Fibroblast of lung (primary cell): ENCODE measurements at regions not wholly inside any gene's neighbourhood (a gene's known extent, or its start where the extent isn't known, plus 50 kb on each side); places are given as distances from the start of the nearest gene placed in this dataset.

Experiments used
- DNase-seq, 2 donors: peaks; one replicate each; pipeline versions ENCODE4 v3.0.0 to v3.0.0-alpha.2; 2010; ENCODE audit warnings: low read depth in 2 of 2
- H2AFZ ChIP-seq: 2 replicates; pipeline ENCODE4 v1.5.1; 2012; ENCODE audit warnings: low read length, control low read depth, inconsistent platforms
- H3K27ac ChIP-seq: 2 replicates; pipeline ENCODE4 v1.5.1; 2011; ENCODE audit warnings: low read length, control low read depth; ENCODE audit not compliant: insufficient read depth
- H3K27me3 ChIP-seq: 2 replicates; pipeline ENCODE4 v1.5.1; 2011; ENCODE audit warnings: mild to moderate bottlenecking, low read length; ENCODE audit not compliant: control insufficient read depth, insufficient read depth
- H3K36me3 ChIP-seq: 2 replicates; pipeline ENCODE4 v1.5.1; 2011; ENCODE audit warnings: low read length; ENCODE audit not compliant: control insufficient read depth, insufficient read depth
- H3K4me1 ChIP-seq: 2 replicates; pipeline ENCODE4 v1.5.1; 2011; ENCODE audit warnings: low read length; ENCODE audit not compliant: control insufficient read depth, insufficient read depth; ENCODE audit errors: extremely low read depth
- H3K4me2 ChIP-seq: 2 replicates; pipeline ENCODE4 v1.5.1; 2011; ENCODE audit warnings: low read length, control low read depth; ENCODE audit not compliant: insufficient read depth; ENCODE audit errors: extremely low read depth
- H3K4me3 ChIP-seq, 4 experiments: fragments of 200-600 bp in 1 of 4; sonication (generic) in 1 of 4; replicated peaks in 1 of 4; 2 replicates each; pipeline ENCODE4 v1.5.1; 2011 to 2016; ENCODE audit warnings: low read length in 4 of 4, low read depth in 3 of 4, mild to moderate bottlenecking in 3 of 4, control low read depth in 2 of 4, inconsistent platforms in 1 of 4, mixed read lengths in 1 of 4; ENCODE audit not compliant: insufficient read depth in 1 of 4; ENCODE audit errors: control extremely low read depth in 1 of 4
- H3K79me2 ChIP-seq: 2 replicates; pipeline ENCODE4 v1.5.1; 2012; ENCODE audit warnings: mild to moderate bottlenecking, low read length, inconsistent platforms; ENCODE audit not compliant: control insufficient read depth, insufficient read depth
- H3K9ac ChIP-seq: 2 replicates; pipeline ENCODE4 v1.5.1; 2011; ENCODE audit warnings: mild to moderate bottlenecking, low read length, control low read depth; ENCODE audit not compliant: insufficient read depth
- H3K9me3 ChIP-seq: 2 replicates; pipeline ENCODE4 v1.5.1; 2012; ENCODE audit warnings: low read depth, low read length; ENCODE audit not compliant: control insufficient read depth, insufficient read depth
- H4K20me1 ChIP-seq: 2 replicates; pipeline ENCODE4 v1.5.1; 2011; ENCODE audit warnings: low read length; ENCODE audit not compliant: control insufficient read depth, insufficient read depth; ENCODE audit errors: extremely low read depth
- EZH2 ChIP-seq: IDR thresholded peaks from 2 replicates; pipeline ENCODE4 v1.5.1; 2012; ENCODE audit warnings: low read length, control low read depth, mild to moderate bottlenecking; ENCODE audit errors: missing control alignments
- TF ChIP-seq, protein P1 (sequence below), 2 donors: IDR thresholded peaks in 1 of 2; conservative IDR thresholded peaks in 1 of 2; 1 replicate in 1 of 2; 2 replicates in 1 of 2; pipeline ENCODE4 v1.5.1; 2011 to 2012; ENCODE audit warnings: low read length in 2 of 2, control low read depth in 1 of 2, inconsistent platforms in 1 of 2, low read depth in 1 of 2, mild to moderate bottlenecking in 1 of 2

DNA sequence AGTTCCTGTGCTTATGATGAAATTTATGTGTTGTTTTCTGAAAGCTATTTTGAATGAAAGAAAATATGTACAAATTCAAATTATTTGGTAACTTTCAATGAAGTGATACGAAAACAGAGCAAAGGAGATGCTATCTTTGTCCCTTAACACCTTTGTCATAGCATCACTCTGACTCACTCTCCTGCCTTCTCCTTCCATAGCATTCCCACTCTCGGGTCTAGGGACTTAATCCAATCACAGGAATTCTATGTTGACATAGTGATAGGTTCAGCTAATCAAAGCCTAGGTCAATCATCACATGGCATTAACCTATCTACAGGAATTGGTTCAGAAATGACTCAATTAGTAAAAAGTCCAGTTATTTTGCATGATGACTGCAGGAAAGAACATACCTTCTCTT lies 464.7 kb upstream of the RORB start:
- H3K4me1 ChIP-seq, result no peaks in the 10 kb centered on the region
- H4K20me1 ChIP-seq, result no peaks in the 10 kb centered on the region
- H3K36me3 ChIP-seq, result no peaks in the 10 kb centered on the region
- H2AFZ ChIP-seq, result no peak overlapping the region
- no peaks in the 10 kb centered on the region for H3K9me3 ChIP-seq
- no peak overlapping the region for H3K4me2 ChIP-seq
- H3K9ac ChIP-seq, result no peak overlapping the region
- no peaks in the 10 kb centered on the region for H3K27me3 ChIP-seq
- no peak for DNase-seq
- TF ChIP-seq, protein P1, sequence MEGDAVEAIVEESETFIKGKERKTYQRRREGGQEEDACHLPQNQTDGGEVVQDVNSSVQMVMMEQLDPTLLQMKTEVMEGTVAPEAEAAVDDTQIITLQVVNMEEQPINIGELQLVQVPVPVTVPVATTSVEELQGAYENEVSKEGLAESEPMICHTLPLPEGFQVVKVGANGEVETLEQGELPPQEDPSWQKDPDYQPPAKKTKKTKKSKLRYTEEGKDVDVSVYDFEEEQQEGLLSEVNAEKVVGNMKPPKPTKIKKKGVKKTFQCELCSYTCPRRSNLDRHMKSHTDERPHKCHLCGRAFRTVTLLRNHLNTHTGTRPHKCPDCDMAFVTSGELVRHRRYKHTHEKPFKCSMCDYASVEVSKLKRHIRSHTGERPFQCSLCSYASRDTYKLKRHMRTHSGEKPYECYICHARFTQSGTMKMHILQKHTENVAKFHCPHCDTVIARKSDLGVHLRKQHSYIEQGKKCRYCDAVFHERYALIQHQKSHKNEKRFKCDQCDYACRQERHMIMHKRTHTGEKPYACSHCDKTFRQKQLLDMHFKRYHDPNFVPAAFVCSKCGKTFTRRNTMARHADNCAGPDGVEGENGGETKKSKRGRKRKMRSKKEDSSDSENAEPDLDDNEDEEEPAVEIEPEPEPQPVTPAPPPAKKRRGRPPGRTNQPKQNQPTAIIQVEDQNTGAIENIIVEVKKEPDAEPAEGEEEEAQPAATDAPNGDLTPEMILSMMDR (conservative IDR thresholded peaks at IDR 0.05 in 1 of 2, IDR thresholded peaks at IDR 0.05 in 1 of 2; ENCODE audit: low read depth in 1 of 2, low read length in 2 of 2), result no peak
- TF ChIP-seq EZH2, result no peak
- no peak overlapping the region for H3K4me3 ChIP-seq
- H3K27ac ChIP-seq, result no peak overlapping the region
- no peaks in the 10 kb centered on the region for H3K79me2 ChIP-seq

DNA sequence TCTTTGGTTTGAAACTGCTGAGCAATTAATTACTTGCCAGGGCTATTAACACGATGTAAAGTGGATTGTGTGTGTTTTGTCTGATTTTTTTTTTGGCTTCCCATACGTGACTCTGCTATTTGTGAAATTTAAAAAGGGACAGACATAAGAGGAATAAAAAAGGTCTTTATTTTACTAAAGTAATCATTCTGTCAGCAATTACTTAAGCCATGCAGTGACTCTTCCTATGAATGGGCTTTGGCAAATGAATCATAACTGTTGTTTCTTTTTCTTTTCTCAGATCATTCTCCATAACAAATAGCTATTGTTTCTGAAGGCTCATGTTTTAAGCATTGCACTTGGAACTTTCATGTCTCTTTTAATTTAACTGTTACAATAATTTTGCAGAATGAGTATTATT lies 461.3 kb upstream of the RORB start:
- TF ChIP-seq, protein P1 (conservative IDR thresholded peaks at IDR 0.05 in 1 of 2, IDR thresholded peaks at IDR 0.05 in 1 of 2; ENCODE audit: low read depth in 1 of 2, low read length in 2 of 2), result no peak
- no peak for TF ChIP-seq EZH2
- H3K27ac ChIP-seq, result no peak overlapping the region
- H4K20me1 ChIP-seq, result no peaks in the 10 kb centered on the region
- H3K27me3 ChIP-seq, result no peaks in the 10 kb centered on the region
- H3K36me3 ChIP-seq, result no peaks in the 10 kb centered on the region
- H2AFZ ChIP-seq, result no peak overlapping the region
- no peak overlapping the region for H3K9ac ChIP-seq
- H3K4me2 ChIP-seq, result no peak overlapping the region
- H3K79me2 ChIP-seq, result no peaks in the 10 kb centered on the region
- H3K4me1 ChIP-seq, result no peaks in the 10 kb centered on the region
- no peaks in the 10 kb centered on the region for H3K9me3 ChIP-seq
- peak in 1 of 2 donors; percentile 27 for DNase-seq
- H3K4me3 ChIP-seq, result no peak overlapping the region

DNA sequence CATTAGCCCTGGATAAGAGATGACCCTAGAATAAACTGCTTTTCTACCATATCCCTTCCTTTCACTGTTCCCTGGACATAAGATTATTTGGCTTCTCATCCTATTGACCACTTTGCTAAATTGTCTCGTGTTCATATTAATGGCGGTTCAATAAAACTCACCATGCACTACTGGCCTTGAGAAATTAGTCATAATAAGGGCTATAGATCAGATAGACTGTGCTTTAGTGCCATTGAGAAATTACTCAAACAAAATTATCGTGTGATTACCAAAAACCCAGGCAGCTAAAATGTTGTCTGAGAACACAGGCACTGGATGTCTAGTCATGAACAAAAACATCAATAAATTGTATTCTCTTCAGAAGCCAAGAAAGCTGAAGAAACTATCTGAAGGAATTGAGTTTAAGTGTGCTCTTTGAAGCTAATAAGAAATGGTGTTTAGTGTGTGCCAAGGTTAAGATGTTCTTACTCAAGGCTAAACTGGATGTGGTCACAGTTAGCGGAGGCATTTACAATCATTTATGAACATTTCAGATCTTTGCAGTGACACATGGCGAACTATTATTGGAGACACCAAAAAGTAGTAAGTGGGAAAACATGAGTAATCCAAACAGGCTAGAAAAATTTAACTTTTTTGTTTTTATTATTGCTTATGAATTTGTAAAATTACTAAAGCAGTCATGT lies 460.4 kb upstream of the RORB start:
- Histone ChIP-seq H2AFZ (no peak overlapping the region), H3K36me3 (no peaks in the 10 kb centered on the region), H3K4me3 (no peak overlapping the region), H3K27ac (no peak overlapping the region), H3K9ac (no peak overlapping the region), H3K79me2 (no peaks in the 10 kb centered on the region), H4K20me1 (no peaks in the 10 kb centered on the region), H3K27me3 (no peaks in the 10 kb centered on the region), H3K9me3 (no peaks in the 10 kb centered on the region), H3K4me2 (no peak overlapping the region), H3K4me1 (no peaks in the 10 kb centered on the region)
- no peak for TF ChIP-seq EZH2
- TF ChIP-seq, protein P1 (conservative IDR thresholded peaks at IDR 0.05 in 1 of 2, IDR thresholded peaks at IDR 0.05 in 1 of 2; ENCODE audit: low read depth in 1 of 2, low read length in 2 of 2), result no peak
- peak in 1 of 2 donors; percentile 54 for DNase-seq
